DOHH2 (cell line): ENCODE measurements at regions not wholly inside any gene's neighbourhood (a gene's known extent, or its start where the extent isn't known, plus 50 kb on each side); places are given as distances from the start of the nearest gene placed in this dataset.

Experiments used
- H3F3A ChIP-seq: fragments of 200-600 bp; sonication (generic), shearing (Covaris generic); 2 replicates; pipeline ENCODE4 v1.6.0; 2016; ENCODE audit warnings: antibody characterized with exemption, mild to moderate bottlenecking; ENCODE audit not compliant: control insufficient read depth, insufficient read depth
- H3K27ac ChIP-seq: fragments of 200-600 bp; sonication (generic); 2 replicates; pipeline ENCODE4 v1.5.1; 2014; ENCODE audit warnings: low read depth, mild to moderate bottlenecking, low read length, moderate library complexity
- H3K27me3 ChIP-seq: fragments of 200-600 bp; sonication (generic); 2 replicates; pipeline ENCODE4 v1.6.1; 2014; ENCODE audit warnings: mild to moderate bottlenecking, low read length, mixed read lengths; ENCODE audit not compliant: control insufficient read depth
- H3K36me3 ChIP-seq: fragments of 200-600 bp; sonication (generic); 2 replicates; pipeline ENCODE4 v1.6.1; 2014; ENCODE audit warnings: mild to moderate bottlenecking, low read length, moderate library complexity, mixed read lengths; ENCODE audit not compliant: control insufficient read depth
- H3K4me1 ChIP-seq: fragments of 200-600 bp; sonication (generic); 2 replicates; pipeline ENCODE4 v1.6.1; 2014; ENCODE audit warnings: mild to moderate bottlenecking, low read length, mixed read lengths; ENCODE audit not compliant: control insufficient read depth
- H3K4me2 ChIP-seq: fragments of 200-600 bp; sonication (generic); 2 replicates; pipeline ENCODE4 v1.6.0; 2014; ENCODE audit warnings: mild to moderate bottlenecking, low read length, moderate library complexity
- H3K4me3 ChIP-seq: fragments of 200-600 bp; sonication (generic); 2 replicates; pipeline ENCODE4 v1.5.1; 2014; ENCODE audit warnings: mild to moderate bottlenecking, low read length, mixed read lengths
- H3K79me2 ChIP-seq: fragments of 200-600 bp; sonication (generic); 2 replicates; pipeline ENCODE4 v1.6.1; 2014; ENCODE audit warnings: mild to moderate bottlenecking, low read length, mixed read lengths; ENCODE audit not compliant: control insufficient read depth
- H3K9me2 ChIP-seq: fragments of 200-600 bp; sonication (generic); replicated peaks from 2 replicates; pipeline ENCODE4 v1.6.1; 2014; ENCODE audit warnings: mild to moderate bottlenecking, low read length, mixed read lengths; ENCODE audit not compliant: control insufficient read depth
- H3K9me3 ChIP-seq: fragments of 200-600 bp; sonication (generic); 2 replicates; pipeline ENCODE4 v1.6.1; 2014; ENCODE audit warnings: antibody characterized with exemption, low read length, mixed read lengths; ENCODE audit not compliant: control insufficient read depth, insufficient read depth
- H4K20me1 ChIP-seq: fragments of 200-600 bp; sonication (generic); 2 replicates; pipeline ENCODE4 v1.6.0; 2014; ENCODE audit warnings: low read depth, mild to moderate bottlenecking, antibody characterized with exemption, low read length, moderate library complexity; ENCODE audit not compliant: control insufficient read depth, insufficient read depth
- CTCF ChIP-seq: fragments of 200-600 bp; sonication (generic); IDR thresholded peaks from one replicate; pipeline ENCODE4 v1.5.1; 2014; ENCODE audit warnings: antibody characterized with exemption, mild to moderate bottlenecking, low read depth, low read length; ENCODE audit not compliant: poor library complexity, severe bottlenecking
- EZH2phosphoT487 ChIP-seq: fragments of 200-600 bp; sonication (generic); IDR thresholded peaks from 2 replicates; pipeline ENCODE4 v1.6.1; 2017; ENCODE audit warnings: borderline replicate concordance, mild to moderate bottlenecking, antibody characterized with exemption, low read length, moderate library complexity, mixed read lengths

- no peak overlapping the region for H3K27ac ChIP-seq
- H4K20me1 ChIP-seq, result no peaks in the 10 kb centered on the region
These were observed 77.1 kb downstream of the RBMXL2 start for GRCh38 chr11:7165911-7166310.

GRCh38 chr11:7167976-7168740, 79.4 kb downstream of the RBMXL2 start:
- H3K79me2 ChIP-seq, result no peaks in the 10 kb centered on the region
- no peaks in the 10 kb centered on the region for H4K20me1 ChIP-seq
- H3F3A ChIP-seq, result no peaks in the 10 kb centered on the region
- H3K4me1 ChIP-seq, result no peaks in the 10 kb centered on the region
- H3K4me2 ChIP-seq, result no peak overlapping the region
- no peaks in the 10 kb centered on the region for H3K9me3 ChIP-seq
- no peaks in the 10 kb centered on the region for H3K36me3 ChIP-seq
- TF ChIP-seq EZH2phosphoT487, result no peak
- TF ChIP-seq CTCF, result peak; percentile 13
- no peak overlapping the region for H3K4me3 ChIP-seq
- H3K27ac ChIP-seq, result no peak overlapping the region
- no peaks in the 10 kb centered on the region for H3K9me2 ChIP-seq
- peaks cover 2% of the 10 kb centered on the region; the same call in 1 of the 2 replicates for H3K27me3 ChIP-seq

More at GRCh38 chr11:7165911-7166310, 77.1 kb downstream of the RBMXL2 start:
- H3K36me3 ChIP-seq, result no peaks in the 10 kb centered on the region
- H3K4me1 ChIP-seq, result no peaks in the 10 kb centered on the region
- no peaks in the 10 kb centered on the region for H3K9me3 ChIP-seq
- H3K9me2 ChIP-seq, result no peaks in the 10 kb centered on the region
- TF ChIP-seq EZH2phosphoT487, result no peak
- TF ChIP-seq CTCF, result no peak
- H3K4me3 ChIP-seq, result no peak overlapping the region
- H3K27me3 ChIP-seq, result peaks cover 2% of the 10 kb centered on the region; the same call in 1 of the 2 replicates
- no peak overlapping the region for H3K4me2 ChIP-seq
- no peaks in the 10 kb centered on the region for H3F3A ChIP-seq
- no peaks in the 10 kb centered on the region for H3K79me2 ChIP-seq

- Histone ChIP-seq H3K79me2 (no peaks in the 10 kb centered on the region), H3K9me2 (no peaks in the 10 kb centered on the region), H3K9me3 (no peaks in the 10 kb centered on the region), H3F3A (no peaks in the 10 kb centered on the region), H3K27ac (no peak overlapping the region), H3K4me3 (no peak overlapping the region), H3K27me3 (no peaks in the 10 kb centered on the region), H3K4me2 (no peak overlapping the region), H3K36me3 (no peaks in the 10 kb centered on the region), H3K4me1 (no peaks in the 10 kb centered on the region), H4K20me1 (no peaks in the 10 kb centered on the region)
- no peak for TF ChIP-seq EZH2phosphoT487
- TF ChIP-seq CTCF, result no peak
These were observed 79.9 kb downstream of the RBMXL2 start for GRCh38 chr11:7168741-7168990.
